Breast epithelium (tissue), 3 donors: ENCODE measurements at regions not wholly inside any gene's neighbourhood (a gene's known extent, or its start where the extent isn't known, plus 50 kb on each side); places are given as distances from the start of the nearest gene placed in this dataset.

Experiments used
- POLR2AphosphoS5 ChIP-seq, 3 donors: sonication (generic); formaldehyde crosslinking; IDR thresholded peaks; one replicate each; pipeline ENCODE4 v1.6.1; 2017; ENCODE audit warnings: antibody characterized with exemption in 3 of 3
- TF ChIP-seq, protein P1 (sequence below), 3 donors: fragments of 450-650 bp; IDR thresholded peaks; one replicate each; pipeline ENCODE4 v1.5.1; 2016 to 2017; ENCODE audit warnings: antibody characterized with exemption in 3 of 3, mild to moderate bottlenecking in 3 of 3, moderate library complexity in 3 of 3

DNA sequence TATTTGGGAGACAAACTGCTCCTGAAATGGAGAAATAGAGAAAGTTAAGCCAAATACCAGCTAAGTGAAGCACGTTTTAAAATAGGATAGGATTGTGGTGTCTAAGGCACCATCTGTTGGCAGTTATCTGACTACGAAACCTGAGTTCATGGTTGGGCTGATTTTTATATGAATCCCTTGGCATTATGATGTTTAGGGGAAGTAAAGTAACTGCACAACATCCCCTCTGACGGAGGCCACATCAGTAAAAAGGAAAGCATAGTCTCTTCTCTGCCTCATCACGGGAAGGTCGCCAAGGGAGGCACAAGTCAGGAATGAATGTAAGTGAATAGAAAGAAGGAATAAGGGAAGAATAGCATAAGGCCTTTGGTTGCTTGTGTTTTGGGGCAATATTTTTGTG lies 128.0 kb downstream of the PRRX1 start:
- TF ChIP-seq, protein P1, sequence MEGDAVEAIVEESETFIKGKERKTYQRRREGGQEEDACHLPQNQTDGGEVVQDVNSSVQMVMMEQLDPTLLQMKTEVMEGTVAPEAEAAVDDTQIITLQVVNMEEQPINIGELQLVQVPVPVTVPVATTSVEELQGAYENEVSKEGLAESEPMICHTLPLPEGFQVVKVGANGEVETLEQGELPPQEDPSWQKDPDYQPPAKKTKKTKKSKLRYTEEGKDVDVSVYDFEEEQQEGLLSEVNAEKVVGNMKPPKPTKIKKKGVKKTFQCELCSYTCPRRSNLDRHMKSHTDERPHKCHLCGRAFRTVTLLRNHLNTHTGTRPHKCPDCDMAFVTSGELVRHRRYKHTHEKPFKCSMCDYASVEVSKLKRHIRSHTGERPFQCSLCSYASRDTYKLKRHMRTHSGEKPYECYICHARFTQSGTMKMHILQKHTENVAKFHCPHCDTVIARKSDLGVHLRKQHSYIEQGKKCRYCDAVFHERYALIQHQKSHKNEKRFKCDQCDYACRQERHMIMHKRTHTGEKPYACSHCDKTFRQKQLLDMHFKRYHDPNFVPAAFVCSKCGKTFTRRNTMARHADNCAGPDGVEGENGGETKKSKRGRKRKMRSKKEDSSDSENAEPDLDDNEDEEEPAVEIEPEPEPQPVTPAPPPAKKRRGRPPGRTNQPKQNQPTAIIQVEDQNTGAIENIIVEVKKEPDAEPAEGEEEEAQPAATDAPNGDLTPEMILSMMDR (IDR thresholded peaks at IDR 0.05), result no peak
- TF ChIP-seq POLR2AphosphoS5 (IDR thresholded peaks at IDR 0.05), result no peak
